Neural progenitor cell (in vitro differentiated cells): ENCODE measurements at regions not wholly inside any gene's neighbourhood (a gene's known extent, or its start where the extent isn't known, plus 50 kb on each side); places are given as distances from the start of the nearest gene placed in this dataset.

Source experiments
- CTCF ChIP-seq: fragments of 200-600 bp; sonication (generic); IDR thresholded peaks from 2 replicates; pipeline ENCODE4 v1.5.1; 2017; ENCODE audit warnings: antibody characterized with exemption, mild to moderate bottlenecking
- EZH2 ChIP-seq: fragments of 200-600 bp; sonication (generic); IDR thresholded peaks from 2 replicates; pipeline ENCODE4 v1.6.1; 2017; ENCODE audit warnings: antibody characterized with exemption, mild to moderate bottlenecking, moderate library complexity

- TF ChIP-seq CTCF (no peak), EZH2 (no peak)
Measured at GRCh38 chr3:96537165-96537564, 277.2 kb upstream of the EPHA6 start.
